ENCODE measurements at regions not wholly inside any gene's neighbourhood (a gene's known extent, or its start where the extent isn't known, plus 50 kb on each side); places are given as distances from the start of the nearest gene placed in this dataset.

- TF ChIP-seq POLR2A (IDR thresholded peaks at IDR 0.05) (no peak), CTCF (IDR thresholded peaks at IDR 0.05) (no peak)
Measured at GRCh38 chr6:98769546-98769945, 64.8 kb upstream of the POU3F2 start.

All from testis (tissue), 2 donors.